ENCODE measurements at regions not wholly inside any gene's neighbourhood (a gene's known extent, or its start where the extent isn't known, plus 50 kb on each side); places are given as distances from the start of the nearest gene placed in this dataset.

GRCh38 chr18:51603111-51603510 lies 405.6 kb upstream of the MEX3C start:
- no peak for DNase-seq

GRCh38 chr18:51603551-51603950 lies 406.1 kb upstream of the MEX3C start:
- no peak for DNase-seq

GRCh38 chr18:51610481-51610880 lies 413.0 kb upstream of the MEX3C start:
- DNase-seq, result no peak

GRCh38 chr18:51611326-51611725 lies 413.8 kb upstream of the MEX3C start:
- DNase-seq, result no peak

- DNase-seq, result no peak
Measured at GRCh38 chr18:51614033-51614432, 416.6 kb upstream of the MEX3C start.

- no peak for DNase-seq
Measured at GRCh38 chr18:51614967-51615571, 417.6 kb upstream of the MEX3C start.

- DNase-seq, result no peak
Measured at GRCh38 chr18:51617167-51617566, 419.7 kb upstream of the MEX3C start.

- no peak for DNase-seq
Measured at GRCh38 chr18:51617572-51618260, 420.2 kb upstream of the MEX3C start.

GRCh38 chr18:51619283-51619682 lies 421.8 kb upstream of the MEX3C start:
- DNase-seq, result no peak

- DNase-seq, result no peak
Measured at GRCh38 chr18:51621113-51621863, 423.8 kb upstream of the MEX3C start.

GRCh38 chr18:51621864-51622160 lies 424.3 kb upstream of the MEX3C start:
- no peak for DNase-seq

- no peak for DNase-seq
Measured at GRCh38 chr18:51622702-51623101, 425.2 kb upstream of the MEX3C start.

GRCh38 chr18:51623653-51624052 lies 426.2 kb upstream of the MEX3C start:
- DNase-seq, result no peak

GRCh38 chr18:51630706-51631105 lies 433.2 kb upstream of the MEX3C start:
- DNase-seq, result no peak

- no peak for DNase-seq
Measured at GRCh38 chr18:51637881-51638280, 440.4 kb upstream of the MEX3C start.

GRCh38 chr18:51639541-51639940 lies 442.1 kb upstream of the MEX3C start:
- no peak for DNase-seq

- no peak for DNase-seq
Measured at GRCh38 chr18:51643483-51643882, 446.0 kb upstream of the MEX3C start.

- no peak for DNase-seq
Measured at GRCh38 chr18:51645607-51646006, 448.1 kb upstream of the MEX3C start.

- no peak for DNase-seq
Measured at GRCh38 chr18:51647346-51647745, 449.9 kb upstream of the MEX3C start.

- no peak for DNase-seq
Measured at GRCh38 chr18:51647942-51648341, 450.5 kb upstream of the MEX3C start.

GRCh38 chr18:51649796-51650195 lies 452.3 kb upstream of the MEX3C start:
- DNase-seq, result no peak

GRCh38 chr18:51651761-51652160 lies 454.3 kb upstream of the MEX3C start:
- DNase-seq, result no peak

- DNase-seq, result no peak
Measured at GRCh38 chr18:51653507-51654213, 456.2 kb upstream of the MEX3C start.

Measured in NCI-H2081 treated with DMSO at 0.1 percent for 48 hours (cell line).